Stimulated activated CD4-positive, alpha-beta T cell treated with anti-CD3 and anti-CD28 coated beads, Interleukin-1b, Interleukin-23, amount 100 ng/mL, for 48 hours (primary cell): ENCODE measurements at regions not wholly inside any gene's neighbourhood (a gene's known extent, or its start where the extent isn't known, plus 50 kb on each side); places are given as distances from the start of the nearest gene placed in this dataset.

ENCODE experiments used
- DNase-seq: peaks from one replicate; pipeline ENCODE4 v3.0.0-alpha.2; 2020

DNA sequence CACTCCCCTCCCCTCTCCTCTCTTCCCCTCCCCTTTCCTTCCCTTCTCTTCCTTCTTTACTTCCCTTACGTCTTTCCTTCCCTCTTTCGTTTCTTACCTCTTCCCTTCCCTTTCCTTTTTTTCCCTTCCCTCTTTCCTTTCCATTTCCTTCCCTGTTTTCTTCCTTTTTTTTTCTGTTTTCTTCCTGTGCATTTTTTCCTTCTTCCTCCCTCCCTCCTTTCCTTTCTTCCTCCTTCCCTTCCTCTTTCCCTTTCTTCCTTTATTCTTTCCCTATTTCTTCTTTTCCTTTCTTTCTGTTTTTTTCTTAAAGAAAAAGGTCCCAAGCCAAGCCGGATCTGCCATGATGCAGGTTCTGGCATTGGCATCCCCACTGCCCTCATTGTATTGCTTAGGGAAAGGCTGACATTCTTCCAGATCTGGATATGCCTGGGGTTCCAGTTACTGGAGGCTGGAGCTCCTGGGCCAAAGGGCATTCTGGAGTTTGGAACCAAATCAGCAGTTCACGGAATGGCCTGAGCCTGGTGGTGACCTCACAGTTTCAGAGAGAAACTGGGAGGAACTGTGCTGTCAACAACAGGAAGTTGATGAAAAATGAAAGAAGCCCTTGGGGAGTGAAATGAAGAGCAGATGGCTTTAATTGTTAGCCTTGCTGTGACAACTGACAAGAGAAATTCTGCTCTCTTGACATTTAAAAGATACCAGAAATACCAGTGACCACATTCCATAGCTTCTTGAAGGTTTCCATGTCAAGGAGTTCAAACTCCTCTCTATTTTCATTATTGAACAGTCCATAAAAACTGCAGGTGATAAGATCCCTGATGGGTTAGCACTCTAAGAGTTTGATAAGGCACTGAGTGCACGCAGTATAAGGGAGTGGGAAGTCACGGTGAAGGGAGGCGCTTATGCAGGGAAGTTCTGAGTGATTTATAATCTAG, 622.1 kb downstream of the SPRY1 start:
- no peak for DNase-seq

GRCh38 chr4:124019749-124020549, 623.4 kb downstream of the SPRY1 start:
- DNase-seq: no peak

GRCh38 chr4:124025000-124025399, 628.4 kb downstream of the SPRY1 start:
- DNase-seq: no peak

GRCh38 chr4:124025428-124025827, 628.8 kb downstream of the SPRY1 start:
- no peak for DNase-seq

GRCh38 chr4:124028182-124028581, 631.6 kb downstream of the SPRY1 start:
- no peak for DNase-seq

DNA sequence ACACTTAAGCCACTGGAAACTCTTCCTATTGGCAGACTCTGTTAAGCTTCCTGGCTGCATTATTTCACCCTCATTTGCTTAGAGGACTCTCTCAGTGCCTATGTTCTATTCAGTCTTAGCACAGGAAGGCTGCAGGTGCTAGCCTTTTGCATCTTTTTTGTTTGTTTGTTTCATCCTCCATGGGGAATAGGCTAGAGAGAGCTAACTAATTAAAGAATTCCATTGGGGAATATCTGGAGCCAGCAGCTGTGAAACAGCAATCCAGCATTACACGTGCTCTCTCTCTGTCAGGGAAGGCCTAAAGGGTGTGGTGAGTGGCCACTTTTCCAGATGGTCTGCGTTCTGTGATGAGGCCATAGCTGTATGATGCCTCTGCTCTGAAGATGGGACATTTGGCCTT, 633.6 kb downstream of the SPRY1 start:
- no peak for DNase-seq

DNA sequence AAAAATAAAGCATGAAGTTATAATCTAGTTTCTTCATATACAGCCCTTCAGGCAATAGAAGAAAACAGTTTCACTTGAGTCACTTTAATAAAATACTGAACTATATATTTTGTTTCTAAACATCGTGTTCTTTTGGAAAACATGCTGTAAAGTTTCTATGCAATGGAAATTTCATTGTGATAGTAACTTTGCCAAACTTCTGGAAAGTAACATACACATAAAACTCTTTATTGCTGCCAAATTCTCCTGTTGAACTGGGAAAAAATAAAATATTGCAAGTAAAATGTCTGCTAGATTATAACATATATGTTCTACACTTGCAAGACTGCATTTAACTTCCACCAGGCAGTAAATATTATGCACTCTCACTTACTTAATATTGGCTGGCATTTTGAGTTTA, 635.4 kb downstream of the SPRY1 start:
- no peak for DNase-seq

- DNase-seq: no peak
Observed at GRCh38 chr4:124035364-124036041, 638.9 kb downstream of the SPRY1 start.

DNA sequence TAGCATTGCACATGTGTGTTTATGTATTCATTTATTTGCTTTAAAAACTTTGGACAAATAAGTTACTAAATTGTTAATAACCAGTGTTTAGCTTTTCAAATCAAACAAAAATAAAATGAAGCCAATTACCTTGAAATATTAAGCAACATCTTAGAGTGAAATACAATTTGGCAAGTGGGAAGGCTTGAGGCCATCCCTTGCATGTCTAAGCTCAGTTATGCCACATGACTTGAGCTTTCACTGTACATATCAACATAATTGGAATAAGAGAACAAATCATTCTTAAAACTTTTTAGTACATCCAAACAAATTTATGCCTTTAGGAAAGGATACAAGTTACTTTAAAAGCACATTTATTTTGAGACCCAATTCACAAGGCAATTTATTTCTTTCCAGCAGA, 640.6 kb downstream of the SPRY1 start:
- DNase-seq: no peak

DNA sequence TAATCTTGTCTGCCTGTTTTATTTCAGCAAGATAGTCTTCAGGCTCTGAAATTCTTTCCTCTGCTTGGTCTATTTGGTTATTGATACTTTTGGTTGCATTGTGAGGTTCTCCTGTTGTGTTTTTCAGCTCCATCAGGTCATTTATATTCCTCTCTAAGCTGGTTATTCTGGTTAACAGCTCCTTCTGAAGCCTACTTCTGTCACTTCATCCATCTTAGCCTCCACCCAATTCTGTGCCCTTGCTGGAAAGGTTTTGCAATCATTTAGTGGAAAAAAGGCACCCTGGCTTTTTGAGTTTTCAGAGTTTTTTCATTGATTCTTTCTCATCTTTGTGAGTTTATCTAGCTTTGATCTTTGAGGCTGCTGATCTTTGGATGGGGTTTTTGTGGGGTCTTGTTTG, 647.7 kb downstream of the SPRY1 start:
- no peak for DNase-seq

DNA sequence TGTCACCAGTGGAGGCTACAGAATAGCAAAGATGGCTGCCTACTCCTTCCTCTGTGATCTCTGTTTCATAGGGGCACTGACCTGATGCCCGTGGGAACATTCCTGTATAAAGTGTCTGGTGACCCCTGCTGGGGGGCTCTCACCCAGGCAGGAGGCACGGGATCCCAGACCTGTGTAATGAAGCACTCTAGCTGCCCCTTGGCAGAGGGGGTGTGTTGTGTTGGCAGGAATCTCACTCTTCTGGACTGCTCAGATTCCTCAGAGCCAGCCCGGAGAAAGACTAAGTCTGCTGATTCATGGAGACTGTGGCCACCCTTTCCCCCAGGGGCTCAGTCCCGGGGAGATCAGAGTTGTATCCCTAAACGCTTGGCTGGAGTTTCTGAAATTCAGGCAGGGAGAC, 648.3 kb downstream of the SPRY1 start:
- DNase-seq: no peak

DNA sequence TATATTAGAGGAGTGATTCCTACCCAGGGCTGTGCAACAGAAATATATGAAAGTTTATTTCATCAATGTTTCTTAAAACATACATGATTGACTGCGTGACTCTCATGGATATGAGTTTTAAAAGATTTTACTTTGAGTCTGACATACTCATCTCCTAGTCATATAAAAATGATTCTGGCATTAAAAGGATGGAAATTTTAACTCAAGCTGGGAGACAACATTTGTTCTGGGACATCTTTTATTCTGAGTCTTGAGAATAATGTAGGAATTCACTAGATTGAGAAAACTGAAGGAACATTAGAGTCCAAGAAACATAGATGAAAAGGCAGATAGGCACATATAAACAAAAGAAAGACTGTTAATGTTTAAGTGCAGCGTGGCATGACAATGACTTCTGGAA, 649.6 kb downstream of the SPRY1 start:
- DNase-seq: no peak

GRCh38 chr4:124053872-124054538, 657.4 kb downstream of the SPRY1 start:
- DNase-seq: no peak

GRCh38 chr4:124055336-124055735, 657.2 kb downstream of the ANKRD50 start:
- DNase-seq: no peak

DNA sequence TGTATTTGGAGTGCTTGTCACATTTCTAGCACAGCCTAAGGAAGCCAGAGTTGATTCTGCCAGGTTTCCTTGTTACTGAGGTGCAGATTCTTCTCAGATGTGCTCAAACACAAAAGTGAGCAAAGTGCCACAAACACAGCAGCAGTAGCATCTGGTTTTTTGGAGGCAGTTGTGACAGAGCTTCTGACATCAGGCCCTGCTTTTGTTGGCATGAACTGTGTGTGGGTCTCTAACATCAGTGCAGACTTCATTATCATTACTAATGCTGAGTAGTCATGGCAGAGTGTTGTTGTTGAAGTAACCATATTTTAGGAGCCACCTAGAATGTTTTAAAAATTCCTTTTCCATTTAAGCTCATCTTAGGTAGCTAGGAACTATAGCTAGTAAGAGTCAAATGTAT, 656.6 kb downstream of the ANKRD50 start:
- DNase-seq: no peak

- no peak for DNase-seq
Observed at GRCh38 chr4:124060261-124060918, 652.1 kb downstream of the ANKRD50 start.

- no peak for DNase-seq
Observed at GRCh38 chr4:124061413-124061812, 651.1 kb downstream of the ANKRD50 start.

GRCh38 chr4:124065422-124065821, 647.1 kb downstream of the ANKRD50 start:
- no peak for DNase-seq

- DNase-seq: no peak
Observed at GRCh38 chr4:124065936-124066335, 646.6 kb downstream of the ANKRD50 start.

- no peak for DNase-seq
Observed at GRCh38 chr4:124066595-124066994, 645.9 kb downstream of the ANKRD50 start.

DNA sequence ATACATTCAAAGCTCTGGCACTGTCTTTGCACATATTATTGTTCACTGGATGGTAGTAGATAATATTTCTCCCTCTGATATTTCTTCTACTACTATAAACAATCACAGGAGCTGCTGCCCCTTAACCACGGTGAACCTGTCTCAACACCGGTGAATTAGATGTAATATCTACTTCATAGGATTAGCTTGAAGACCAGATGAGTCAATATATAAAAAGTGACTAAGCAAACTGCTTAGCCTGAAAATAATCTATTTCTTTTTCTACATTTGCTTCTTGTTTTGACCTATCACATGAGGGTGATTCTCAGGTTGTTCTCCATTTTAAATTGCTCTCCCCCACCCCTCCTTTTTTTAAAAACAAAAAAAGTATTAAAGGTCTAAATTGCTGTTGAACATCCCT, 645.5 kb downstream of the ANKRD50 start:
- DNase-seq: no peak
